HG03432 (cell line): ENCODE measurements at regions not wholly inside any gene's neighbourhood (a gene's known extent, or its start where the extent isn't known, plus 50 kb on each side); places are given as distances from the start of the nearest gene placed in this dataset.
"Not testable (repeated sequence)": the region's sequence is repeated elsewhere in the genome, so short reads cannot be mapped to it uniquely, and the experiment has no call there.

Experiments used
- ATAC-seq: cut with Tn5 transposase; IDR thresholded peaks from one replicate; pipeline ENCODE4 v1.9.1; 2021; ENCODE audit warnings: mild to moderate bottlenecking, moderate library complexity; ENCODE audit not compliant: unreplicated experiment

DNA sequence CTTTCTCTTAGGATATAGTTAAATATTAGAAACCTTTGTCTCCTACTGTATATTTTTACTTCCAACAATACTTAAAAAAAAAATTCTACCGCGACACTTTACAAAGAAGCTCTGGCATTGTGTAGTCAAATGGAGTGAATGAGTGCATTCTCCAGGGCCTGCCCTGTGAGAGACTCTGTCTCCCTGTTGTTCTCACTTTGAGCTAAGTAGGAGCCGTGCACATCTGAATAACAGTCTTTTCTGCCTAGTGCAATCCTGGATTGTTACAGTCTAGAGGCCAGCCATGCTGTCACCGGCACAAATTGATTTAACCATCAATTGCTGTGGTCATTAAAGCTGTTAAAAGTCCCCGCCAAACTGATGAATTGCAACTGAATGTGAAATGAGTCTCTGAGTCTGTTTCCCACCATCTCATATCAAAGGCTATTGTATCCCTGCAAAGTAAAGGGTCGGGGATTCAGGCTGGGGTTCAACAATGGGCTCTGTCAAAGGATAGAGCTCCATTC, 156.0 kb downstream of the RFPL4B start:
- no peak for ATAC-seq

GRCh38 chr6:112504621-112505020, 157.5 kb downstream of the RFPL4B start:
- ATAC-seq, result no peak

DNA sequence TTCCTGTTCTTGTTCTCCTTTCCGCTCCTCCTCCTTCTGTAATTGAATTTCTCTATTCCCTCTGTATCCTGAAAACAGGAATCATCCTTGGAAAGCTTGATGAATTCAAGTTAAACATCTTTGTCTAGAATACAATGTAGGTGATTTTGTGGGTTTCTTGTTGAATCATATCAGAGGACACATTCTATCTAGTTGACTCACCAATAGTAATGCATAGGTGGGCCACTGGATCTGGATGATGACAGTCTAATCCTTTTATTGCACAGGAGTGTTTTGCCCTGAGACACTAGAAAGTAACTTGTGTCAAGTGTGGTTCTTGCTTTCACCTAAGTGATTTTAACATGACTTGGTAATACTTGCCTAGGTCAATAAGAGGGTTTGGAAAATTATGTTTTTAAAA, 164.3 kb downstream of the RFPL4B start:
- ATAC-seq, result no peak

DNA sequence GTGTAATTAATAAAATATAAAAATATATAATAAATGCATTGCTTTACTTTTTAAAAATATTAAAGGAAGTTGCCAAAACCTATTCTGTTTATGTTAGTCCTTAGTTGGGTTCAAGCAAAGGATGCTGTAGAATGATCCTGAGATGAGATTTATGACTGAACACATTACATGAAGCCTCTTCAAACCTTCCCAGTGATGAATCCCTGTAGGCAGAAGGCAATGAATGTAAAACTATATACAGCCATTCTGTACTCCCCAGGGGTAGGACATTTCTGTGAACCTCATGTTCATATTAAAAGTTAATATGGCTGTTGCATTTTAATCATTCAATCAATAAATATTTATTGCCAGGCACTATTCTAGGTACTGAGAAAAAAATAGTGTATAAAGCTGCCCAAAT, 166.0 kb downstream of the RFPL4B start:
- no peak for ATAC-seq

GRCh38 chr6:112522587-112522986, 175.5 kb downstream of the RFPL4B start:
- ATAC-seq, result peak; percentile 82

GRCh38 chr6:112524071-112524470, 176.9 kb downstream of the RFPL4B start:
- no peak for ATAC-seq

DNA sequence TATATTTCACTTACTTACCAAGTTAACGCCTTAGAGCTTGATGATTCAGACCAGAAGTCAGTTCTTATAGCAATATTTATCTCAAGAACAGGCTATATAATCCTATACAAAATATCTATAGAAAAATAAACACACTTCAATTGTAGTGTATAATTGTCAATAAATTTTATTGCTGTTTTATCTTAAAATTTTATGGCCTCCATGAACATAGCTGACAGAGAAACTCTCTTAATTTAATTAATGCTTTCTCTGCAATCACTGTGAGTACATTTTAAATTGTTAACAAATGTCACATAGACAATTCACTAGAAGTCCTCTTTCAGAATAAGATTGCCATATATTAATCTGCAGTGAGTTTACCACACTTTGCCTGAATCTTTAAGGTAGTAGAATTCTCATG, 178.6 kb downstream of the RFPL4B start:
- ATAC-seq, result no peak

GRCh38 chr6:112526594-112526993, 179.5 kb downstream of the RFPL4B start:
- ATAC-seq, result no peak

- ATAC-seq, result not testable (repeated sequence)
Observed at GRCh38 chr6:112528306-112528705, 181.2 kb downstream of the RFPL4B start.

DNA sequence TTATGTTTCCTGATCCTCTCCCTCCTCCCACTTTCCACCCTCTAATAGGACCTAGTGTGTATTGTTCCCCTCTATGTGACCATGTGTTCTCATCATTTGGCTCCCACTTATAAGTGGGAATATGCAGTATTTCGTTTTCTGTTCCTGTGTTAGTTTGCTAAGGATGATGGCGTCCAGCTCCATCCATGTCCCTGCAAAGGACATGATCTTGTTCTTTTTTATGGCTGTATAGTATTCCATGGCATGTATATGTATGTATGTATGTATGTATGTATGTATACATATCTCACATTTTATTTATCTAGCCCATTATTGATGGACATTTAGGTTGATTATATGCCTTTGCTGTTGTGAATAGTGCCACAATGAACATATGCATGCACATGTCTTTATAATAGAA, 188.7 kb downstream of the RFPL4B start:
- ATAC-seq, result no peak

DNA sequence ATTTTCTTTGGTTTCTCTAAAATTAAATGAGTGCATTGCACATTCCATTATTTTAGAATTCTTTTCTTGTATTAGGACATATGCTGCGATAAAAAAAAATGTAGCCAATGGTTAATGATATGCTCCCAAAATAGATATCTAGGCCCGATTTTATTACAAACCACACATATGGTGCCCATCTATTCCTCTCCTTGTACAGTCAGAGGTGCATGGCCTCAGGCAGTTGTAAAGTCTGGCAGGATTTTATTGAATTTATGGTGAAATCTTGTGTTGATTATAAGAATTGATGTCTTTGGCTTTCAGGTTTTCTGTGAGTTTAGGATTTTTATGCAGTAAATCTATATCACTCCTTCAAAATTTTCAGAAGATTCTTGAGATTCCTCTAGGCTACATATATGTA, 192.2 kb downstream of the RFPL4B start:
- no peak for ATAC-seq

DNA sequence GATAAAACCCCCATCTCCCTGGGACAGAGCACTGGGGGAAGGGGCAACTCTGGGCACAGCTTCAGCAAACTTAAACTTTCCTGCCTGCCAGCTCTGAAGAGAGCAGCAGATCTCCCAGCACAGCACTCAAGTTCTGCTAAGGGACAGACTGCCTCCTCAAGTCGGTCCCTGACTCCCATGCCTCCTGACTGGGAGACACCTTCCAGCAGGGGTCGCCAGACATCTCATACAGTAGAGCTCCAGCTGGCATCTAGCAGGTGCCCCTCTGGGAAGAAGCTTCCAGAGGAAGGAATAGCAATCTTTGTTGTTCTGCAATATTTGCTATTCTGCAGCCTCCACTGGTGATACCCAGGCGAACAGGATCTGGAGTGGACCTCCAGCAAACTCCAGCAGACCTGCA, 194.7 kb downstream of the RFPL4B start:
- ATAC-seq, result not testable (repeated sequence)

- not testable (repeated sequence) for ATAC-seq
Observed at GRCh38 chr6:112547321-112548085, 200.4 kb downstream of the RFPL4B start.

DNA sequence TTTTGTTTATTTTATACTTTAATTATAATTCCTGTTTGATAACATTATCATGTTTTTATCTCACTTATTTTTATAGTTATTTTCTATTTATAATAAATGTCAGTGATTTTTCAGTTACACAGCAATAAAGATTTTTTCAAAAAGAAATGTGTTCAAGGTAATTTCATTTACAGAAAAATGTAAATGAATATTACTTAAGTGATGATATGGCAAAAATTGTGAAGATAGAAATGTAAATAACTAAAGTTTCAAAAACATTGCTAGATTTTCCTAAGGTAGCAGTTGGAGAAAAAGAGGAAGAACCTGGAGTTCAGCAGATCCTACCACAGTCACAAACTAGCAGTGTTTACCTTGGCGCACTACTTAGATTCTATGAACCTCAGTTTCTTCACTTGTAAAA, 202.6 kb downstream of the RFPL4B start:
- ATAC-seq, result no peak

DNA sequence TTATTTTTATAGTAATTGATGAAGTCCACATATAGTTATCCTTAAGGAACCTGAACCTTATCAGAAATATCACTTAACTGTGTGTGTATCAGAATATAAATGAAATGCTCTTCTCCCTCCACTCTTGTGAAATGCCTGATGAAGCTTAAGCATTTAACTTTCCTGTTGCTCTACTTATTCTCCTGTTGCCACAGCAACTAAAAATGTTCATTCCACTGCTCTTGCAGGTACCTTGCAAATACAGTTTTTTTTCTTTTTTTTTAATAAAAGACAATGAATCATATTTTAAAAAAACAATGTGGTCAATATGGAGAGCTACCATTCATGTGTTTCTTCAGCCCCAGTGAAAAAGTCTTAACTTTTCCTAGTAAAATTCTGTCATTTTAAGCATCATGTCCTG, 210.3 kb downstream of the RFPL4B start:
- ATAC-seq, result no peak

GRCh38 chr6:112557961-112558360, 210.8 kb downstream of the RFPL4B start:
- no peak for ATAC-seq

DNA sequence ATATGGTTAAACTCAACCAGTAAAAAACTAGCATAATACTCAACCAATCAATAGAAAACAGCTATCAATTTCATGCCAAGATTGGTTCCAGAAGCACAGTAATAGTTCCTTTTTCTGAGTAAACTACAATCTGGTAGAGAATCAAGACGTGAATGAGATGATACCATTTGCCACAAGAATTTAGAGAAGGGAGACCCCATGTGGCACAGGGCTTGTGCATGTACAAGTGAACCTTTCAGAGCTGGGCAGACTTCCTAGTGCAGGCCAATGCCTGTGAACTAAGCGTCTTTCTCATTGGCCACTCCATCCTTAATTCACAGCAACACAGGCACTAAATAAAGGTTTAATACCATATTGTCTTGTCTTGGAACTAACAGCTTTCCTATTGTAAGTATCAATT, 213.5 kb downstream of the RFPL4B start:
- ATAC-seq, result no peak

DNA sequence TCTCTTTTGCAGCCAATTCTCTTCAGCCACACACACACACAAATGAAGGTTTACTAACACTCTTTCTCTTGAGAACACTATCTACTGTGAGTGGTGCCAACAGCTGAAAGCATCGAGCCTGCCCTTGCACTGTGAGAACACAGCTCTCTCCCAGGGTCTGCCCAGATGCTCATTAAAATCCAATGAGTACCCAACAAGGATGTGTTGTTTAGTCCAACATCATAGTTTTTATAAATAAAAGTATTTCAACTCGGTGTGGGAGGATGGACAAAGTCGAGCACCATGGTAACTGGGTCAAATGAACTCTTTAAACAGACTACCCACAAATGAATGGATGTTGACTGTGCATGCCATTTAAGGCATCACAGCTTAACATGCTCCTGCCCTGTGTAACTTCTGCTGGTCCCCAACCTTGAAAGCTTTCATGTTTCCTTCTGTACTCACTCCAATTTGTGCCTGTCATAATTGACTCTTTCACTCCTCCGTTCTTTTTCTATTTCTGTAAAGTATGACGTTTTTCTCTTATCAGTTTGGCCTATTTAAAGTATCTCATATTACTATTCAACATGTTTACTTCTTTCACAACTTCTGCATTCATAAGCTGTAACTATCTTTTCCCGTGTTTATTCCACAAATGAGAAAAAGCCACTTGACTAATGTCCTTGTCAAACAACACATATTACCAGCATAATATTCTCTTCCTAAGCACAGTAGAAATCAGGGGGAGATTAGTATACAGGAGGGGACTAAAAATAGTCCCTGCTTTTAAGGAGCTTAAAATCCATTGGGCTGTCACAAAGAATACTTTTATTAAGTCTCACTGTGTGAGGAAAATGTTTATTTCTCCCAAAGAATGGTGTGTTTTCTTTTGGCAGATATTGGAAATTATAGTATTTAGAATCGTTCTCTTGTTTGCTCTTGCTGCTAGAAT, 215.4 kb downstream of the RFPL4B start:
- no peak for ATAC-seq

GRCh38 chr6:112563368-112563767, 216.2 kb downstream of the RFPL4B start:
- ATAC-seq, result no peak

DNA sequence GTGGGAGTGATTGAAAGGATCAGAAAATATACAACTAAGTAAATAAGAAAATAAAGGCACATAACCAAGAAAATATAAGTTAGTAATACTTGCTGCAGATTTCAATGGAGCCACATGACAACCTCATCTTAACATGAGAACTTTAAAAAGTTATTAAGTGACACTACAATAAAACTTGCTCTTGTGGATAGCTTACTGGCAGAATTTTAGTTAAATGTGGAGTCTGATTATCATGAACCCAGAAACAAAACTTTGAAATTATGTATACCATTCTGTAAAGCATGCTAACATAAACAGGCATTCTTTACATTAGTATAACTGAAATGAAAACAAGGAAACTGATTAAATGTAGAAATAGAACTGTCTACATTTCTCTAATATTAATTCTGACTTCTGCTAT, 220.9 kb downstream of the RFPL4B start:
- no peak for ATAC-seq

DNA sequence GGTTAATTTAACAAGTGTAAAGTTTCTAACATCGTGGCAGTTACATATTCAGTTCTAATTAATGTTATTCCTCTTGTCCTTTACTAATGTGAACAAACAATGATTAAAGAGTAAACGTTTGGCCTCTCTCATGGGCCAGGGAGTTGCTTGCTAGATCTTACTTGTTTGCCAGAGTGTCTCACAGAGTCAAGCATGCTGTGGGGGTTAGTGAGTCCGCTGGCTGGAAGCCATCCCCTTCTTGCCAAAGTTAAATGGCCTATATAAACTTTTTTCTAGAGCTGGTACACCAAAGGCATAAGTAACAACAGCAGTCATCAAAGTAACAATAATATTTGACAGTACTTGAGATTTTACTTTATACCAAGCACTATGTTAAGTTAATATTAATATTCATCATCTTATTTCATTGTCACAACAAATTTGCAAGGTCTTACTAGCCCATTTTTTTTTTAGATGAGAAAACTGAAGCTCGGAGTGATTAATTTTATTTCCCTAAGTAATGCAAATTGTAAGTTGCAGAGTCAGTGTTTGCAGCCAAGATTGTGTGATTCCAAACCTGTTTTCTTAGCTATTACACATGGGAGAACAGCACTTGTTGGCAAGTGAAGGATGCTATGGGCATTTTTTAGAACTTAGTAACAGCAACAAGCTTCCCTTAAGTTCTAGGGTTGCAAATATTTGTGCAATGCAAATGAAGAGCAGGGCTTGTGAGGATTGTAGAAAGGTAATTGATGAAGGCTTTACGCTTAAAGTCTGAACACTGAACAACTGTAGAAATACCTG, 224.5 kb downstream of the RFPL4B start:
- ATAC-seq, result no peak
